Chondrocyte (in vitro differentiated cells): ENCODE measurements at regions not wholly inside any gene's neighbourhood (a gene's known extent, or its start where the extent isn't known, plus 50 kb on each side); places are given as distances from the start of the nearest gene placed in this dataset.

Experiments
- DNase-seq: peaks from one replicate; pipeline ENCODE4 v3.0.0; 2021; ENCODE audit warnings: mixed read lengths, low spot score
- H3K27ac Mint-ChIP-seq: one replicate; pipeline ENCODE4 v1.8.0; 2021; ENCODE audit warnings: mild to moderate bottlenecking, moderate library complexity, mixed read lengths; ENCODE audit not compliant: unreplicated experiment
- H3K27me3 Mint-ChIP-seq: 2 replicates; pipeline ENCODE4 v1.8.0; 2021; ENCODE audit warnings: low read depth, mixed read lengths
- H3K36me3 Mint-ChIP-seq: 2 replicates; pipeline ENCODE4 v1.8.0; 2021; ENCODE audit warnings: low read depth, mixed read lengths
- H3K4me1 Mint-ChIP-seq: 2 replicates; pipeline ENCODE4 v1.8.0; 2021; ENCODE audit warnings: low read depth, mild to moderate bottlenecking, mixed read lengths
- H3K4me3 Mint-ChIP-seq: one replicate; pipeline ENCODE4 v1.8.0; 2021; ENCODE audit warnings: mild to moderate bottlenecking, moderate library complexity, mixed read lengths; ENCODE audit not compliant: unreplicated experiment
- H3K9me3 Mint-ChIP-seq: 2 replicates; pipeline ENCODE4 v1.8.0; 2021; ENCODE audit warnings: low read depth, mixed read lengths
- TF ChIP-seq, protein P1 (sequence below): fragments of 200-600 bp; sonication (generic); IDR thresholded peaks from 2 replicates; pipeline ENCODE4 v1.5.0; 2021; ENCODE audit warnings: antibody characterized with exemption, mild to moderate bottlenecking, moderate library complexity

DNA sequence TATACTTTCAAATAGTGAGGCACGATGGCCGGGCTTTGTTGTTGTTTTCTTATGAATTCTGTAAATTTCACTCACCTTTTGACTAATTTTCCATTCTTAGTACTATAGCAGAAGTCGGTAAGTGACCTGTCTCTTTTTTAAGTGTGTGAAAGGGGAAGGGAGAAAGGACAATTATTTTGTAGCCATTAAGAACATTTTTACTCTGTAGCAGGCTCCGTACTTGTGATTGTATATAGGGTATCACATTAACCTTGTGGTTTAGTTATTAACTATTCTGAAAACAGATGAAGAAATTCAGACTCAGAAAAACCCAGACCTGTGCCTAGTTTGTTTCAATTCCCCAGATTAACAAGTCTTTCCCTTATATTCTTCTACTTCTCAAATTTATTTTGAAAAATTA is 78.7 kb downstream of the CASP12 start:
- peaks cover 2% of the 10 kb centered on the region for H3K27me3 Mint-ChIP-seq

DNA sequence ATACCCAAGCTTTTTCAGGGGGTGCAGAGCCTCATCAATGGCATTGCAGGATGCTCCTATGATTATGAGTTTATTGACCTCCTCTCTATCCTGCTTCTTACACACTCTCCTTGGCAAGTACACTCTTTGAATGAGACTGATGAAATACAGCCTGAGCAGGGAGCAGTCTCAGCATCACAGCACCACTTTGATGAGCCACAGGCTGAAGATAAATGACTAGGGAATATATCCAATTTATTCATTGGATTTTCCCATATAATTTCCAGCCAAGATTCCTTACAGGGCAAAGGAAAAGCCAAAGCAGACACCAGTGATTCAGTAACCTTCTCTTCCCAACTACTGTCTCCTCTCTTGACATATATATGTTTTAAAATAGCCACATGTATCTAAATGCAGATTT is 79.2 kb downstream of the CASP12 start:
- H3K27ac Mint-ChIP-seq = no peak overlapping the region
- DNase-seq = no peak

More for the DNA sequence above, 78.7 kb downstream of the CASP12 start:
- Mint-ChIP-seq H3K9me3 (no peaks in the 10 kb centered on the region), H3K27ac (no peak overlapping the region), H3K4me1 (no peaks in the 10 kb centered on the region), H3K4me3 (no peak overlapping the region), H3K36me3 (no peaks in the 10 kb centered on the region)
- TF ChIP-seq, protein P1, sequence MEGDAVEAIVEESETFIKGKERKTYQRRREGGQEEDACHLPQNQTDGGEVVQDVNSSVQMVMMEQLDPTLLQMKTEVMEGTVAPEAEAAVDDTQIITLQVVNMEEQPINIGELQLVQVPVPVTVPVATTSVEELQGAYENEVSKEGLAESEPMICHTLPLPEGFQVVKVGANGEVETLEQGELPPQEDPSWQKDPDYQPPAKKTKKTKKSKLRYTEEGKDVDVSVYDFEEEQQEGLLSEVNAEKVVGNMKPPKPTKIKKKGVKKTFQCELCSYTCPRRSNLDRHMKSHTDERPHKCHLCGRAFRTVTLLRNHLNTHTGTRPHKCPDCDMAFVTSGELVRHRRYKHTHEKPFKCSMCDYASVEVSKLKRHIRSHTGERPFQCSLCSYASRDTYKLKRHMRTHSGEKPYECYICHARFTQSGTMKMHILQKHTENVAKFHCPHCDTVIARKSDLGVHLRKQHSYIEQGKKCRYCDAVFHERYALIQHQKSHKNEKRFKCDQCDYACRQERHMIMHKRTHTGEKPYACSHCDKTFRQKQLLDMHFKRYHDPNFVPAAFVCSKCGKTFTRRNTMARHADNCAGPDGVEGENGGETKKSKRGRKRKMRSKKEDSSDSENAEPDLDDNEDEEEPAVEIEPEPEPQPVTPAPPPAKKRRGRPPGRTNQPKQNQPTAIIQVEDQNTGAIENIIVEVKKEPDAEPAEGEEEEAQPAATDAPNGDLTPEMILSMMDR = no peak
- DNase-seq = no peak

DNA sequence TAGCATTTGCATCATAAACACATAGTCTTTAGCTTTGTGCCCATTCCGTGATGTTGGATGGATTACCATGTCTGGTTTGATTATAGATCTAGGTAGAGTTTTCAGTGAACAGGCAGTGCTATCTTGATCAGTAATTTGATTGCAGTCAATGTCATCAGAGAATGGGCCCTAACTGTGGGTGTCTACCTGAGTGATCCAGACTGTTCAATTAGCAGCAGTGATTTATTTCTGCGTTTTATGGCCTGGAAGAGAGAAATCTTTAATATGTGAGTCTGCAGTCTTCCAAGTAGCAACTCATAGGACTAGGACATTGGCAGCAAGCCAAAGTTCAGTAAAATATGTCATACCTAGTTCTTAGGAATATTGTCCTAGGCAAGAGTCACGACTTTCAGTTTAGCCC is 80.3 kb downstream of the CASP12 start:
- no peaks in the 10 kb centered on the region for H3K4me1 Mint-ChIP-seq
- no peak for DNase-seq
- H3K27ac Mint-ChIP-seq = no peak overlapping the region
- TF ChIP-seq, protein P1 = no peak
- no peaks in the 10 kb centered on the region for H3K9me3 Mint-ChIP-seq
- H3K36me3 Mint-ChIP-seq = no peaks in the 10 kb centered on the region
- no peak overlapping the region for H3K4me3 Mint-ChIP-seq
- H3K27me3 Mint-ChIP-seq = peaks cover 5% of the 10 kb centered on the region

More for the DNA sequence above, 79.2 kb downstream of the CASP12 start:
- Mint-ChIP-seq H3K4me3 (no peak overlapping the region), H3K4me1 (no peaks in the 10 kb centered on the region), H3K27me3 (peaks cover 2% of the 10 kb centered on the region), H3K9me3 (no peaks in the 10 kb centered on the region), H3K36me3 (no peaks in the 10 kb centered on the region)
- TF ChIP-seq, protein P1 = no peak

DNA sequence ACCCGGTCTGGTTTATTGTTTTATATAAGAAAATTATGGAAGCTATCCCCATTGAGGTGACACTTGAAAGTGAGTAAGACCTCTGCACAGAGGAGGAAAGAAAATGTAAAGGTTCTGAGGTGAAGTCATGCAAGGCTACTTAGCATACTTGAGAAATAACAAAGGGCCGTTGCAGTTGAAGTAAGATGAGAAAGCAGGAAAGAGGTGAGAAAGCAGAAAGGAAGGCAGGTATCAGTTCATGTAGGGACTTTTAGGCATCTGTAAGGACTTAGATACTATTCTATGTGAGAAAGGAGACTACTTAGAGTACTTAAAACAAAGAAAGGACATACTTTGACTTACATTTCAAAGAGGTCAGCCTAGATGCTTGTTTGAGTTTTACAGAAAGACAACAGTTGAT is 84.7 kb downstream of the CASP12 start:
- Mint-ChIP-seq H3K27me3 (peaks cover 2% of the 10 kb centered on the region), H3K4me3 (no peak overlapping the region)
- TF ChIP-seq, protein P1 = no peak

DNA sequence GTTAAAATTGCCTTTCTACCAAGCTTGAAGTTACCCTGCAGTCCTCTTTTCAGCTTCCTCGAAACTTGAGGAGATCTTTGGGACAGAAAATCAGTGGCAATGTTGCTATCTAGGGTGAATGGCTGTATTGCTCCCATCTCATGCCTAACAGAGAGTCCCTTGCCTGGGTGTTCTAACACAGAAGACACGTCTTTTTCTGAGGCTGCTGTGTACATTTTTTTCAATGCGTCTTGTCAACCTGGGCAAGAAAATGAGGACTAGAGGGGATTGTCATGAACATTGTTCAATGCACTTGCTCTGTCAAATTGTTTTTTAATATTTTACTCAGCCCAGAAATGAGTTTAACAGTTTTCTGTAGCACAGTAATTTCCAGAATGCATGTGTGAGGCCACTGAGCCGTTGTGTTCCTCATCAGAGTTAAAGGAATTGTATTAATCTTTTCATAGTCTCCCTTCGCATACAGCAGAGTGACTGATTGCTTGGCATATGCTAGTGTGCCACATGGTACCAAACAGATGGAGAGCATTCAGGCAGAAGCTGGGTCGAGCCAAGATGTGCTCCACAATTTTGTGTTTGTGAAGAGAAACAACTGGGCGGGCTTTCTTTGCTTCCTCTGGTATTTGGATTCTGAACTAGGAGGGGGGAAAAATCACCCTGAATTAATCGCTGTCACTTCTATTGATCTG is 86.0 kb downstream of the CASP12 start:
- H3K27ac Mint-ChIP-seq = no peak overlapping the region
- TF ChIP-seq, protein P1 = no peak
- no peak for DNase-seq
- no peaks in the 10 kb centered on the region for H3K4me1 Mint-ChIP-seq
- no peaks in the 10 kb centered on the region for H3K9me3 Mint-ChIP-seq
- H3K36me3 Mint-ChIP-seq = no peaks in the 10 kb centered on the region
- H3K4me3 Mint-ChIP-seq = no peak overlapping the region
- peaks cover 2% of the 10 kb centered on the region for H3K27me3 Mint-ChIP-seq

More for the DNA sequence above, 84.7 kb downstream of the CASP12 start:
- H3K36me3 Mint-ChIP-seq = no peaks in the 10 kb centered on the region
- no peak for DNase-seq
- H3K27ac Mint-ChIP-seq = no peak overlapping the region
- no peaks in the 10 kb centered on the region for H3K9me3 Mint-ChIP-seq
- no peaks in the 10 kb centered on the region for H3K4me1 Mint-ChIP-seq
